HG03442 (cell line): ENCODE measurements at regions not wholly inside any gene's neighbourhood (a gene's known extent, or its start where the extent isn't known, plus 50 kb on each side); places are given as distances from the start of the nearest gene placed in this dataset.
"Not testable (repeated sequence)": the region's sequence is repeated elsewhere in the genome, so short reads cannot be mapped to it uniquely, and the experiment has no call there.

Experiments
- ATAC-seq: cut with Tn5 transposase; IDR thresholded peaks from one replicate; pipeline ENCODE4 v1.9.1; 2021; ENCODE audit warnings: mild to moderate bottlenecking, moderate library complexity; ENCODE audit not compliant: unreplicated experiment

- no peak for ATAC-seq
These were observed 629.1 kb downstream of the ZEB2 start for GRCh38 chr2:143890798-143891197.

- no peak for ATAC-seq
These were observed 630.7 kb downstream of the ZEB2 start for GRCh38 chr2:143889216-143889615.

- no peak for ATAC-seq
These were observed 634.5 kb downstream of the ZEB2 start for GRCh38 chr2:143885461-143885860.

GRCh38 chr2:143881246-143881645, 638.7 kb downstream of the ZEB2 start:
- no peak for ATAC-seq

- no peak for ATAC-seq
These were observed 641.9 kb downstream of the ZEB2 start for GRCh38 chr2:143877876-143878530.

GRCh38 chr2:143877056-143877455, 642.9 kb downstream of the ZEB2 start:
- ATAC-seq: no peak

GRCh38 chr2:143875295-143876233, 644.4 kb downstream of the ZEB2 start:
- ATAC-seq: no peak

GRCh38 chr2:143873886-143874285, 646.0 kb downstream of the ZEB2 start:
- no peak for ATAC-seq

GRCh38 chr2:143870696-143871095, 649.2 kb downstream of the ZEB2 start:
- no peak for ATAC-seq

- ATAC-seq: no peak
These were observed 662.9 kb downstream of the ZEB2 start for GRCh38 chr2:143856978-143857377.

- no peak for ATAC-seq
These were observed 667.2 kb downstream of the ZEB2 start for GRCh38 chr2:143852759-143853158.

GRCh38 chr2:143850084-143850483, 669.8 kb downstream of the ZEB2 start:
- ATAC-seq: no peak

- ATAC-seq: no peak
These were observed 672.7 kb downstream of the ZEB2 start for GRCh38 chr2:143847257-143847656.

- no peak for ATAC-seq
These were observed 674.9 kb downstream of the ZEB2 start for GRCh38 chr2:143844986-143845385.

- no peak for ATAC-seq
These were observed 676.2 kb downstream of the ZEB2 start for GRCh38 chr2:143843686-143844085.

- ATAC-seq: no peak
These were observed 677.1 kb downstream of the ZEB2 start for GRCh38 chr2:143842836-143843235.

- ATAC-seq: no peak
These were observed 678.0 kb downstream of the ZEB2 start for GRCh38 chr2:143841935-143842334.

GRCh38 chr2:143840601-143841000, 679.3 kb downstream of the ZEB2 start:
- no peak for ATAC-seq

- ATAC-seq: no peak
These were observed 679.7 kb downstream of the ZEB2 start for GRCh38 chr2:143840194-143840593.

GRCh38 chr2:143839456-143839855, 680.5 kb downstream of the ZEB2 start:
- ATAC-seq: no peak

GRCh38 chr2:143837055-143837454, 682.9 kb downstream of the ZEB2 start:
- ATAC-seq: not testable (repeated sequence)

GRCh38 chr2:143835481-143835880, 684.4 kb downstream of the ZEB2 start:
- no peak for ATAC-seq
